Osteocyte (in vitro differentiated cells): ENCODE measurements at regions not wholly inside any gene's neighbourhood (a gene's known extent, or its start where the extent isn't known, plus 50 kb on each side); places are given as distances from the start of the nearest gene placed in this dataset.

Experiments
- DNase-seq: peaks from one replicate; pipeline ENCODE4 v3.0.0; 2021; ENCODE audit warnings: mixed read lengths; ENCODE audit not compliant: unreplicated experiment; ENCODE audit errors: extremely low spot score
- H3K27ac Mint-ChIP-seq: one replicate; pipeline ENCODE4 v1.8.0; 2021; ENCODE audit warnings: mild to moderate bottlenecking, mixed read lengths; ENCODE audit not compliant: unreplicated experiment
- H3K27me3 Mint-ChIP-seq: one replicate; pipeline ENCODE4 v1.8.0; 2021; ENCODE audit warnings: mixed read lengths; ENCODE audit not compliant: unreplicated experiment
- H3K36me3 Mint-ChIP-seq: one replicate; pipeline ENCODE4 v1.8.0; 2021; ENCODE audit warnings: mixed read lengths; ENCODE audit not compliant: unreplicated experiment
- H3K4me1 Mint-ChIP-seq: one replicate; pipeline ENCODE4 v1.8.0; 2021; ENCODE audit warnings: mixed read lengths; ENCODE audit not compliant: unreplicated experiment
- H3K4me3 Mint-ChIP-seq: one replicate; pipeline ENCODE4 v1.8.0; 2021; ENCODE audit warnings: mild to moderate bottlenecking, moderate library complexity, mixed read lengths; ENCODE audit not compliant: unreplicated experiment
- H3K9me3 Mint-ChIP-seq: one replicate; pipeline ENCODE4 v1.8.0; 2021; ENCODE audit warnings: mixed read lengths; ENCODE audit not compliant: unreplicated experiment
- TF ChIP-seq, protein P1 (sequence below): fragments of 200-600 bp; sonication (generic); IDR thresholded peaks from 2 replicates; pipeline ENCODE4 v1.5.0; 2021; ENCODE audit warnings: antibody characterized with exemption, mild to moderate bottlenecking, moderate library complexity

DNA sequence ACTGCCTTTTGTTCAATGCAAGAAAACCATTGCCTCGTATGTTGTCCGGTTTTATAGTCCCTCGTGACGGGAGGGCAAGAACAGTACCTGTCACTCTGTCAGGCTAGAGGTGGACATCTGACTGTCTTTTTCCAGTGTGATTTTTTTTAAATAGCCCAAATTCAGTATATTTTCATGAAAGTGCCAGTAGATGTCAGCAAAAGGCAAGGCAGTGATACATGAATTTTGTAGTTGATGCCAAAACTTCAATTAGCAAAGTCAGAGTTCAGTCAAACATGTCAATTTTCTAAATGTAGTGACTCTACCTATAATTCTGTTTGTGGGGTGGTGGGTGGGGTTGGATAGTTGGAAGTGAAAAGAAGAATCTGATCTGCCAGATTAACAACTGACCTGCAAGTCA is 296.0 kb upstream of the MC4R start:
- H3K27me3 Mint-ChIP-seq, result peaks cover 21% of the 10 kb centered on the region
- H3K27ac Mint-ChIP-seq, result no peak overlapping the region
- DNase-seq, result no peak
- H3K9me3 Mint-ChIP-seq, result no peaks in the 10 kb centered on the region
- H3K4me3 Mint-ChIP-seq, result no peak overlapping the region
- H3K36me3 Mint-ChIP-seq, result no peaks in the 10 kb centered on the region
- no peaks in the 10 kb centered on the region for H3K4me1 Mint-ChIP-seq
- TF ChIP-seq, protein P1, sequence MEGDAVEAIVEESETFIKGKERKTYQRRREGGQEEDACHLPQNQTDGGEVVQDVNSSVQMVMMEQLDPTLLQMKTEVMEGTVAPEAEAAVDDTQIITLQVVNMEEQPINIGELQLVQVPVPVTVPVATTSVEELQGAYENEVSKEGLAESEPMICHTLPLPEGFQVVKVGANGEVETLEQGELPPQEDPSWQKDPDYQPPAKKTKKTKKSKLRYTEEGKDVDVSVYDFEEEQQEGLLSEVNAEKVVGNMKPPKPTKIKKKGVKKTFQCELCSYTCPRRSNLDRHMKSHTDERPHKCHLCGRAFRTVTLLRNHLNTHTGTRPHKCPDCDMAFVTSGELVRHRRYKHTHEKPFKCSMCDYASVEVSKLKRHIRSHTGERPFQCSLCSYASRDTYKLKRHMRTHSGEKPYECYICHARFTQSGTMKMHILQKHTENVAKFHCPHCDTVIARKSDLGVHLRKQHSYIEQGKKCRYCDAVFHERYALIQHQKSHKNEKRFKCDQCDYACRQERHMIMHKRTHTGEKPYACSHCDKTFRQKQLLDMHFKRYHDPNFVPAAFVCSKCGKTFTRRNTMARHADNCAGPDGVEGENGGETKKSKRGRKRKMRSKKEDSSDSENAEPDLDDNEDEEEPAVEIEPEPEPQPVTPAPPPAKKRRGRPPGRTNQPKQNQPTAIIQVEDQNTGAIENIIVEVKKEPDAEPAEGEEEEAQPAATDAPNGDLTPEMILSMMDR, result peak; percentile 10

DNA sequence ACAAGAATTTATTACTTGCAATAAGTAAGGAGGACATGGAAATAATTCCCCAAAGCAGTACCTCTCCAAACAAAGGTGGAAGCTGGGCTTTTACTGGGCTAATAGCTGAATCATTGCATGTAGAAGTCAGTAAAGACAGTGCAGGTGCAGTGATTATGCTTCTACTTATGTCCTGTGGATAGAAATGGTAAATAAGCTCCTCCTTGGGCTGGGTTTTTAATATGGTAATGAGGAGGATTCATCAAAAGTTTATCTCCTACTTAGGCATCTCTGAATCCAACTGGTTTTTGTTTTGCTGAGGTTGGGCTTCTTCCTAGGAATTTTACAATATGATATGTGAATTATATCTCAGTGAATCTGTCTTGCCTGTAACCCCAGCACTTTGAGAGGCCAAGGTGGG is 297.4 kb upstream of the MC4R start:
- H3K4me1 Mint-ChIP-seq, result no peaks in the 10 kb centered on the region
- H3K27me3 Mint-ChIP-seq, result peaks cover 26% of the 10 kb centered on the region
- no peak overlapping the region for H3K27ac Mint-ChIP-seq
- H3K9me3 Mint-ChIP-seq, result no peaks in the 10 kb centered on the region
- no peak for DNase-seq
- no peak overlapping the region for H3K4me3 Mint-ChIP-seq
- TF ChIP-seq, protein P1, result no peak
- H3K36me3 Mint-ChIP-seq, result no peaks in the 10 kb centered on the region

- H3K4me3 Mint-ChIP-seq, result no peak overlapping the region
- no peaks in the 10 kb centered on the region for H3K36me3 Mint-ChIP-seq
- TF ChIP-seq, protein P1, result no peak
- no peak overlapping the region for H3K27ac Mint-ChIP-seq
- H3K27me3 Mint-ChIP-seq, result peaks cover 26% of the 10 kb centered on the region
- H3K4me1 Mint-ChIP-seq, result no peaks in the 10 kb centered on the region
- DNase-seq, result no peak
- H3K9me3 Mint-ChIP-seq, result no peaks in the 10 kb centered on the region
These were observed 298.4 kb upstream of the MC4R start for GRCh38 chr18:60671021-60671420.

- no peak for DNase-seq
- peaks cover 40% of the 10 kb centered on the region for H3K27me3 Mint-ChIP-seq
- H3K4me3 Mint-ChIP-seq, result no peak overlapping the region
- H3K27ac Mint-ChIP-seq, result no peak overlapping the region
- TF ChIP-seq, protein P1, result no peak
- H3K9me3 Mint-ChIP-seq, result no peaks in the 10 kb centered on the region
- no peaks in the 10 kb centered on the region for H3K4me1 Mint-ChIP-seq
- no peaks in the 10 kb centered on the region for H3K36me3 Mint-ChIP-seq
These were observed 302.6 kb upstream of the MC4R start for GRCh38 chr18:60675126-60675525.

DNA sequence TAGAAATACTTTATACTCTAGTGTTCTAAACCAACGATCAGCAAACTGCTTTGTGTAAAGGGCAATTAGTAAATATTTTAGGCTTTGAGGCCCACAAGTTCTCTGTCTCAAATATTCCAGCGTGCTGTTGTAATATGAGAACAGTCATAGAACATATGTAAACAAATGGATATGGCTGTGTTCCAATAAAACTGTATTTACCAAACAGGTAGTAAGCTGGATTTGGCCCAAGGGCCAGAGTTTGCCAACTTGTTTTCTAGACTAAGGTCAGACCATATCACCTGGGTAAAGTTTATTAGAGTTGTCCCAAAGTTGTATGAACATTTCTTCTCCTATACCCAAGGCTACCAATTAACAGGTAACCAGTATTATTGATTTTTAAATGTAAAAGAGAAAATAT is 303.2 kb upstream of the MC4R start:
- DNase-seq, result no peak
- no peak overlapping the region for H3K4me3 Mint-ChIP-seq
- no peaks in the 10 kb centered on the region for H3K36me3 Mint-ChIP-seq
- H3K4me1 Mint-ChIP-seq, result no peaks in the 10 kb centered on the region
- H3K9me3 Mint-ChIP-seq, result no peaks in the 10 kb centered on the region
- H3K27me3 Mint-ChIP-seq, result peaks cover 37% of the 10 kb centered on the region
- TF ChIP-seq, protein P1, result no peak
- no peak overlapping the region for H3K27ac Mint-ChIP-seq
